GM21723 (cell line): ENCODE measurements at regions not wholly inside any gene's neighbourhood (a gene's known extent, or its start where the extent isn't known, plus 50 kb on each side); places are given as distances from the start of the nearest gene placed in this dataset.

Experiments
- ATAC-seq: cut with Tn5 transposase; IDR thresholded peaks from one replicate; pipeline ENCODE4 v1.9.1; 2021; ENCODE audit warnings: mild to moderate bottlenecking, moderate library complexity; ENCODE audit not compliant: unreplicated experiment

- ATAC-seq: no peak
Observed at GRCh38 chr12:61362037-61362436, 898.2 kb upstream of the USP15 start.

- no peak for ATAC-seq
Observed at GRCh38 chr12:61365001-61365400, 895.2 kb upstream of the USP15 start.

GRCh38 chr12:61367281-61367785 lies 892.9 kb upstream of the USP15 start:
- ATAC-seq: no peak

- ATAC-seq: no peak
Observed at GRCh38 chr12:61369241-61369910, 890.8 kb upstream of the USP15 start.

- no peak for ATAC-seq
Observed at GRCh38 chr12:61384511-61384910, 875.7 kb upstream of the USP15 start.

GRCh38 chr12:61385771-61386170 lies 874.4 kb upstream of the USP15 start:
- ATAC-seq: no peak

- no peak for ATAC-seq
Observed at GRCh38 chr12:61397668-61398067, 862.5 kb upstream of the USP15 start.

GRCh38 chr12:61412201-61412600 lies 848.0 kb upstream of the USP15 start:
- ATAC-seq: no peak

GRCh38 chr12:61414470-61414869 lies 845.7 kb upstream of the USP15 start:
- ATAC-seq: no peak

- no peak for ATAC-seq
Observed at GRCh38 chr12:61422786-61423185, 837.4 kb upstream of the USP15 start.

- no peak for ATAC-seq
Observed at GRCh38 chr12:61452076-61452475, 808.1 kb upstream of the USP15 start.

GRCh38 chr12:61487728-61488127 lies 772.5 kb upstream of the USP15 start:
- ATAC-seq: no peak

GRCh38 chr12:61490526-61491498 lies 769.4 kb upstream of the USP15 start:
- ATAC-seq: no peak

- ATAC-seq: no peak
Observed at GRCh38 chr12:61502179-61502578, 758.0 kb upstream of the USP15 start.

- no peak for ATAC-seq
Observed at GRCh38 chr12:61504396-61505080, 755.7 kb upstream of the USP15 start.

- ATAC-seq: no peak
Observed at GRCh38 chr12:61513499-61513898, 746.7 kb upstream of the USP15 start.

GRCh38 chr12:61514016-61514415 lies 746.2 kb upstream of the USP15 start:
- ATAC-seq: no peak

GRCh38 chr12:61521258-61521657 lies 738.9 kb upstream of the USP15 start:
- ATAC-seq: no peak

GRCh38 chr12:61523276-61523992 lies 736.8 kb upstream of the USP15 start:
- no peak for ATAC-seq

- ATAC-seq: no peak
Observed at GRCh38 chr12:61524851-61525250, 735.4 kb upstream of the USP15 start.

- ATAC-seq: no peak
Observed at GRCh38 chr12:61525331-61525730, 734.9 kb upstream of the USP15 start.
